ENCODE measurements at regions not wholly inside any gene's neighbourhood (a gene's known extent, or its start where the extent isn't known, plus 50 kb on each side); places are given as distances from the start of the nearest gene placed in this dataset.
"Not testable (repeated sequence)": the region's sequence is repeated elsewhere in the genome, so short reads cannot be mapped to it uniquely, and the experiment has no call there.

DNA sequence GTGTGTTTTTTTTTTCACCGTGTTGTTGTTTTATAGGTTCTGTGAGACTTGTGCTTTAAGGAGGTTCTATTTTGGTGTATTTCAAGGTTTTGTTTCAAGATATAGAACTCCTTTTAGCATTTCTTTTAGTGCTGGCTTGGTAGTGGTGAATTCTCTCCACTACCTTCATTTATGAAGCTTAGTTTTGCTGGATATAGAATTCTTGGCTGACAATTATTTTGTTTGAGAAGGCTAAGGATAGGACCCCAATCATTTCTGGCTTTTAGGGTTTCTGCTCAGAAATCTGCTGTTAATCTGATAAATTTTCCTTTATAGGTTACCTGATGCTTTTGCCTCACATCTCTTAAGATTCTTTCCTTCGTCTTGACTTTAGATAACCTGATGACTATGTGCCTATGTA, 66.8 kb downstream of the MSTN start:
- Histone ChIP-seq H3K27ac (replicated peaks) (no peak overlapping the region), H3K27me3 (ENCODE audit: insufficient read depth, poor library complexity, severe bottlenecking) (no peaks in the 10 kb centered on the region), H3K4me3 (replicated peaks; ENCODE audit: insufficient read depth, low read length) (no peak overlapping the region)
- no peak for DNase-seq (ENCODE audit: low read depth in 1 of 2, low spot score in 1 of 2)
- TF ChIP-seq GABPA (IDR thresholded peaks at IDR 0.05; ENCODE audit: low read depth), result no peak
- TF ChIP-seq SPI1 (IDR thresholded peaks at IDR 0.05; ENCODE audit: borderline replicate concordance, low read depth), result no peak
- TF ChIP-seq, protein P1, sequence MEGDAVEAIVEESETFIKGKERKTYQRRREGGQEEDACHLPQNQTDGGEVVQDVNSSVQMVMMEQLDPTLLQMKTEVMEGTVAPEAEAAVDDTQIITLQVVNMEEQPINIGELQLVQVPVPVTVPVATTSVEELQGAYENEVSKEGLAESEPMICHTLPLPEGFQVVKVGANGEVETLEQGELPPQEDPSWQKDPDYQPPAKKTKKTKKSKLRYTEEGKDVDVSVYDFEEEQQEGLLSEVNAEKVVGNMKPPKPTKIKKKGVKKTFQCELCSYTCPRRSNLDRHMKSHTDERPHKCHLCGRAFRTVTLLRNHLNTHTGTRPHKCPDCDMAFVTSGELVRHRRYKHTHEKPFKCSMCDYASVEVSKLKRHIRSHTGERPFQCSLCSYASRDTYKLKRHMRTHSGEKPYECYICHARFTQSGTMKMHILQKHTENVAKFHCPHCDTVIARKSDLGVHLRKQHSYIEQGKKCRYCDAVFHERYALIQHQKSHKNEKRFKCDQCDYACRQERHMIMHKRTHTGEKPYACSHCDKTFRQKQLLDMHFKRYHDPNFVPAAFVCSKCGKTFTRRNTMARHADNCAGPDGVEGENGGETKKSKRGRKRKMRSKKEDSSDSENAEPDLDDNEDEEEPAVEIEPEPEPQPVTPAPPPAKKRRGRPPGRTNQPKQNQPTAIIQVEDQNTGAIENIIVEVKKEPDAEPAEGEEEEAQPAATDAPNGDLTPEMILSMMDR (IDR thresholded peaks at IDR 0.05; ENCODE audit: insufficient read depth, low read length), result no peak
- TF ChIP-seq, protein P2, sequence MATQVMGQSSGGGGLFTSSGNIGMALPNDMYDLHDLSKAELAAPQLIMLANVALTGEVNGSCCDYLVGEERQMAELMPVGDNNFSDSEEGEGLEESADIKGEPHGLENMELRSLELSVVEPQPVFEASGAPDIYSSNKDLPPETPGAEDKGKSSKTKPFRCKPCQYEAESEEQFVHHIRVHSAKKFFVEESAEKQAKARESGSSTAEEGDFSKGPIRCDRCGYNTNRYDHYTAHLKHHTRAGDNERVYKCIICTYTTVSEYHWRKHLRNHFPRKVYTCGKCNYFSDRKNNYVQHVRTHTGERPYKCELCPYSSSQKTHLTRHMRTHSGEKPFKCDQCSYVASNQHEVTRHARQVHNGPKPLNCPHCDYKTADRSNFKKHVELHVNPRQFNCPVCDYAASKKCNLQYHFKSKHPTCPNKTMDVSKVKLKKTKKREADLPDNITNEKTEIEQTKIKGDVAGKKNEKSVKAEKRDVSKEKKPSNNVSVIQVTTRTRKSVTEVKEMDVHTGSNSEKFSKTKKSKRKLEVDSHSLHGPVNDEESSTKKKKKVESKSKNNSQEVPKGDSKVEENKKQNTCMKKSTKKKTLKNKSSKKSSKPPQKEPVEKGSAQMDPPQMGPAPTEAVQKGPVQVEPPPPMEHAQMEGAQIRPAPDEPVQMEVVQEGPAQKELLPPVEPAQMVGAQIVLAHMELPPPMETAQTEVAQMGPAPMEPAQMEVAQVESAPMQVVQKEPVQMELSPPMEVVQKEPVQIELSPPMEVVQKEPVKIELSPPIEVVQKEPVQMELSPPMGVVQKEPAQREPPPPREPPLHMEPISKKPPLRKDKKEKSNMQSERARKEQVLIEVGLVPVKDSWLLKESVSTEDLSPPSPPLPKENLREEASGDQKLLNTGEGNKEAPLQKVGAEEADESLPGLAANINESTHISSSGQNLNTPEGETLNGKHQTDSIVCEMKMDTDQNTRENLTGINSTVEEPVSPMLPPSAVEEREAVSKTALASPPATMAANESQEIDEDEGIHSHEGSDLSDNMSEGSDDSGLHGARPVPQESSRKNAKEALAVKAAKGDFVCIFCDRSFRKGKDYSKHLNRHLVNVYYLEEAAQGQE (IDR thresholded peaks at IDR 0.05; ENCODE audit: insufficient replicate concordance, low read depth), result no peak
- TF ChIP-seq POLR2AphosphoS5 (IDR thresholded peaks at IDR 0.05; ENCODE audit: low read depth), result no peak

DNA sequence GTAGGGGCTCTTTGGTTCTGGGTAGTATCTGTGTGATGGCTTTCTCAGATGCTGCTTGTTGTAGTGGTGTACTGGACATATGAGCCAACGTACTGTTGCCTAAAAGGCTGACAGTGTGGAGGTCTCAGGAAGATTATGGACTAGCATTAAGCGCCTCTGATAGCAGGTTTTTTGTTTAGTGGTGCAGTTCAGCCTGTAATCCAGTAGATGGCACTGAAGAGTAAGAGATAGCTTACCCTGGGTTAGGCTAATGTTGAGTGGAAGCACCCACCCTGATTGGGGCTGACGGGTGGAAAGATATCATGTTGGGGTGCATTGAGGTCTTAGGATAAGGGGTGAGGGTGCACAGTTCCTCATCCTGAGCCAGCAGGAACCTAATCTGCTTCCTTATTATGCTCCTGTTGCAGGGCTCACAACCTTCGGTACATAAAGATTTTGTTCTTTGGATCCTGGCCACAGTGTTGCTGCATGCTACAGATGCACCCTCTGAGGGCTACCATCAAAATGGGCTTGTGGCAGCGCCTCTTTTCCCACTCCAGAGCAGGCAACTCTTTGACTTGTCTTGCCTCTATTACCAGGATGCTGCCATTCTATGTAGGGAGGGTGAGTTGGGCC, 79.6 kb downstream of the MSTN start:
- DNase-seq (ENCODE audit: low read depth in 1 of 2, low spot score in 1 of 2), result peak in 1 of 2 experiments; percentile 10
- Histone ChIP-seq H3K4me3 (replicated peaks; ENCODE audit: insufficient read depth, low read length) (no peak overlapping the region), H3K27me3 (ENCODE audit: insufficient read depth, poor library complexity, severe bottlenecking) (no peaks in the 10 kb centered on the region), H3K27ac (replicated peaks) (no peak overlapping the region)
- no peak for TF ChIP-seq POLR2AphosphoS5 (IDR thresholded peaks at IDR 0.05; ENCODE audit: low read depth)
- TF ChIP-seq, protein P1 (IDR thresholded peaks at IDR 0.05; ENCODE audit: insufficient read depth, low read length), result peak; percentile 44

DNA sequence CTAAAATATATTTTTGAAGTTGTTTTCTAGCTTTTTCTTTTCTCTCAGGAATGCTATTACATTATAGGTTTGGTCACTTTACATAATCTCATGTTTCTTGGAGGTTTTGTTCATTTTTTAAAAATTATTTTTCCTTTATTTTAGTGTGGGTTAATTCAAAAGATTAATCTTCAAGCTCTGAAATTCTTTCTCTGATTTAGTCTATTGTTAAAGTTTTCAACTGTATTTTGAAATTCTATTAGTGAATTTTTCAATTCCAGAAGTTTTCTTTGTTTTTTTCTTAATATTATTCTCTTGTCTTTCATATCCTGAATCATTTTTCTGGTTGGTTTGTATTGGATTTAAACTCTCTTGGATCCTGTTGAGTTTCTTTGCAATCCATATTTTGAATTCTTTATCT, 80.4 kb downstream of the MSTN start:
- DNase-seq (ENCODE audit: low read depth in 1 of 2, low spot score in 1 of 2), result no peak
- no peak overlapping the region for H3K27ac ChIP-seq (replicated peaks)
- TF ChIP-seq POLR2AphosphoS5 (IDR thresholded peaks at IDR 0.05; ENCODE audit: low read depth), result no peak

DNA sequence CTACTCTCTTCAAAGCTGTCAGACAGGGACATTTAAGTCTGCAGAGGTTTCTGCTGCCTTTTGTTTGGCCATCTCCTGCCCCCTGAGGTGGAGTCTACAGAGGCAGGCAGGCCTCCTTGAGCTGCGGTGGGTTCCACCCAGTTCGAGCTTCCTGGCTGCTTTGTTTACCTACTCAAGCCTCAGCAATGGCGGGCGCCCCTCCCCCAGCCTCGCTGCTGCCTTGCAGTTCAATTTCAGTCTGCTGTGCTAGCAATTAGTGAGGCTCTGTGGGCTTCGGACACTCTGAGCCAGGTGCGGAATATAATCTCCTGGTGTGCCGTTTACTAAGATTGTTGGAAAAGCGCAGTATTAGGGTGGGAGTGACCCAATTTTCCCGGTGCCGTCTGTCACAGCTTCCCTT, 86.0 kb downstream of the MSTN start:
- DNase-seq (ENCODE audit: low read depth in 1 of 2, low spot score in 1 of 2); H3K27me3 ChIP-seq (ENCODE audit: insufficient read depth, poor library complexity, severe bottlenecking); H3K27ac ChIP-seq (replicated peaks); H3K4me3 ChIP-seq (replicated peaks; ENCODE audit: insufficient read depth, low read length): not testable (repeated sequence)

More for the DNA sequence above, 80.4 kb downstream of the MSTN start:
- Histone ChIP-seq H3K4me3 (replicated peaks; ENCODE audit: insufficient read depth, low read length) (no peak overlapping the region), H3K27me3 (ENCODE audit: insufficient read depth, poor library complexity, severe bottlenecking) (no peaks in the 10 kb centered on the region)

DNA sequence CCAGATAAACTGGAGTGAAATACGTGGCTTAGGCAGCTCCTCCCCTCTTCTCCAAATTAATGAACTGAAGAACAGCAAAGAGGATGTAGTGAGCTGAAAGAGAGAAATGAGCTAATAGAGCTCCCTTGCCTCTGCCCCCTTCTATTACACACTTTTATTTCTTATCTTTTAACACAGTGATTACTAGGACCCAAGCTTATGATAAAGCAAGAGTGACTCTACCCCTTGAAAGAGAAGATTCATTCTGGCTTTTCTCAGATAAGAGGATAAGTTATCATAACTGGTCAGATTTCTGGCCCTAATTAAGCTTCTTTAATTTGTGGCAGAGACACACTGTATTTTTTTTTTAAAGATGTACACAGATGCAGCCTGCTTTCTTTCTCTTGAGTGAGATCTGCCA, 102.2 kb downstream of the MSTN start:
- no peak for DNase-seq (ENCODE audit: low read depth in 1 of 2, low spot score in 1 of 2)
- no peak overlapping the region for H3K4me3 ChIP-seq (replicated peaks; ENCODE audit: insufficient read depth, low read length)
- no peak overlapping the region for H3K27ac ChIP-seq (replicated peaks)
- no peaks in the 10 kb centered on the region for H3K27me3 ChIP-seq (ENCODE audit: insufficient read depth, poor library complexity, severe bottlenecking)
- TF ChIP-seq GABPA (IDR thresholded peaks at IDR 0.05; ENCODE audit: low read depth), result no peak
- TF ChIP-seq, protein P1 (IDR thresholded peaks at IDR 0.05; ENCODE audit: insufficient read depth, low read length), result no peak
- TF ChIP-seq POLR2AphosphoS5 (IDR thresholded peaks at IDR 0.05; ENCODE audit: low read depth), result no peak
- TF ChIP-seq SPI1 (IDR thresholded peaks at IDR 0.05; ENCODE audit: borderline replicate concordance, low read depth), result no peak

Measured in HL-60 (cell line).